ENCODE measurements at regions not wholly inside any gene's neighbourhood (a gene's known extent, or its start where the extent isn't known, plus 50 kb on each side); places are given as distances from the start of the nearest gene placed in this dataset.
A peak's percentile ranks its signal among the peaks of the same experiment; 100 is the strongest.

DNA sequence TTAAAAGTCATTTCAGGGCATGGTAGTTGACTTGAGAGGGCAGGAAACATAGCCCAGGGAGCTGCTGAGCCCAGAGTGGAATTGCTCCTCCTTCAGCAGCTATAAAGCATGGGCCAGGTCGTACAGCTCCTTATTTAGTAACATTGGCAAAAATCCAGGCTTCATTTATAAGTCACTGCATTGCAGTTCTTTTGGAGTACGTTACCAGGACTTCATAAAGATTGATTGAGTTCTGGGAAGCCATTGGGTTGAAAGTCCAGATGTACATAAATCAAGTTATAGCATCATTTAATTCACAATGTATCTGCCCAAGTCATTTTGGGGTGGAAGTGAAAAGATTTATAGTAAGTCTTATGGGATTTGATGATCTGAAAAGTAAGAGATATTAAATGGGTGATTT lies 53.0 kb upstream of the ANKEF1 start:
- DNase-seq = no peak

DNA sequence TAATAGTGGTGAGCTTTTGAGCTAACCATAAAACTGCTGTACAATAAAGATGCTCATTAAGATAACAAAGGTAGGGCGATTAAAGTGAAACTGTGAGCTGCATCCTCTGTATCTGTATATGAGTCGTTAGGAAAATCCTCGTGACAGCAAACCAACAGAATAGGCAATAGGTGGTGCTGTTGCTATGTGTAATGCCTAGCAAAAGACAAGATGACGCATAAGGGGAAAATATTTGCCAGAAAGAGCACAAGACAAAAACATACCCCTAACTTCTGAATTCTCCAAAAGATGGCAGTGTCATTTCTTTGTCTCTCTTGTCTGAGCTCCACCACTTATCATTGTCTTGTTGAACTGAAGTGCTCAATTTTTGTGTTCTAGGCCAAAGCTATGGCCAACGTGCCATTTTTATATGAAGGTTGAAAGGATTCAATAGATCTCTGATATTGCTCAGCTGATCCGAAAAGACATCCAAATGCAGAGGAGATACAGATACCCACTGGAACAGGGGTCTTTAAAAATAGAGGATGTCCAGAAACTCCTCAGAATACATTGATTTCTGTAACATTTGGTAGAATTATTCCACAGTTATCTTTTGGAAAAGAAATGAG lies 56.3 kb upstream of the ANKEF1 start:
- DNase-seq = peak; percentile 44

DNA sequence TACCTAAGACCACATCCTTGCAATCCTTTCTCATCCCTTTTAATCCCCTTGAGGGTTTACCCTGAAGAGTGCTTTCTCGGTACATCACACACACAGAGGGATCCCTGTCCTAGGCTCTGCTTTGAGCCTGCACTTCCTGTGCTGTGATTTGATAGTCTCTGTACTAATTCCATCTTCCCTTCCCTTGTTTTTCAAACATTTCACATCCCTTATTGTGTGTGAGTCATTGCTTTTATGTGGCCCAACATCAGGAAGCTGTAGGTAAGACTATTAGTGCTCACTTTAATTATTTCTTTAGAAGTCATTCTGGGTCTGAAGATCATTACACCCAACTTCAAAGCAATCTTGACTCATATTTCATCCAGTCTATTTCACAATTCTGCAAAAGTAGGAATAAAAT lies 57.2 kb upstream of the ANKEF1 start:
- DNase-seq = no peak

DNA sequence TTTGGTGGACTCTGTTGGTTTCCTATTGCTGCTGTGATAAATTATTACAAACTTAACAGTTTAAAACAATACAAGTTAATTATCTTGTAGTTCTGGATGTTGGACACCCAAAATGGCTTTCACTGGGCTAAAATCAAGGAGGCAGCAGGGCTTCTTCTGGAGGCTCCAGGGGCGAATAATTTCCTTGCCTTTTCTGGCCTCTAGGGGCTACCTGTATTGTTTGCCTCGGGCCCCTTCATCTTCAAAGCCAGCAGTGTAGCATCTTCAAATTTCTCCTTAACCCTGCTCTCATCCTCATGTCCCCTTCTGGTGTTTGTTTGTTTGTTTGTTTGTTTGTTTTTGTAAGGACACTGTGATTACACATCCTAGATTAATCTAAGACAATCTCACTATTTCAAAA lies 60.5 kb upstream of the ANKEF1 start:
- DNase-seq = no peak

DNA sequence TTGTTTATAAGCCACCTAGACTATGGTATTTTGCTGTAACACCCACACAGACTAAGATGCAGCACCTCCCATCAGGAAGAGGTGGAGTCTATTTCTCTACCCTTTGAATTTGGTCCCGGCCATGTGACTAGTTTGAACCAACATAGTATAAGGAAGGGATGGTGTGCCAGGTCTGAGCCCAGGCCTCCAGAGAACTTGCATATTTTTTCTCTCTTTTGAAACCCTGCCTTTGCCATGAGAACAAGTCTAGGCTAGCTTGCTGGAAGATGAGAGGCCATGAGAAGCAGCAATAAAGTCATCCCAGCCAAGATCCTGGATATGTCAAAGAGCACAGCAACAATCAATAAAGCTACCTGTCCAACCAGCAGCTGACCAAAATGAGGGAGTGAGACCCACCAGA lies 63.0 kb upstream of the ANKEF1 start:
- DNase-seq = no peak

DNA sequence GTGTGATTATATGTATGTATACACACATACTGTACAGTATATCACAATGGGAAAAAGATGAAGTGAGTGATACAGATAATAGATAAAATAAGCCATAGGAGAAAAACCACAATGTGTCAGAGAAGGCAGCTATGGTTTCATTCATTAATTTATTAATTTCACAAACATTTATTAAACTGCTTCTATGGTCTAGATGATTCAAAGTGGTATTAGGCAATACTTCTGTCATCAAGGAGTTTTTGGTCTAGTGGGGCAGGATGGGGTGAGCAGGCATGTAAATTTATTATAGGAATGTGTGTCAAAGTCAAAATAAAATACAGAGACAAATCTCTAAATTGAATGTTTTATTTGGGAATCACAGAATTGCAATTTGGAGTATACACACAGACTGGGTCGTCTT lies 65.2 kb upstream of the ANKEF1 start:
- no peak for DNase-seq

DNA sequence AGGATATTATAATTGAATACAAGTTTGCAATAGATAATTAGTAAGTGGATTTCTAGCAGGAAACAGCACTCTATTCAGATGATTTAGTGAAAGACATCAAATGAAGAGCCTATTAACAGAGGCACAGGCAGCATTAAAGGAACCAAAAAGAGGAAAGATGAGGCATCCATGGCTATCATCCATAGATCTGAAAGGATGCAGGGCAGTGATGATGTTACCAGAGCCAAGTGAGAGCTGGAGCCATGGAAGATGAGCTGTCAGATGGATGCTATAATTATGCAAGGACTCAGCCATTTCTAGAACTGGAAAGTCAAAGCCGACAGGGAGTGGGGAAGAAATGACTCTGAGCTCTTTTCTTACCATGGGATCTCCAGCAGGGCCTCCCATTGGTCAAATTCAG lies 66.8 kb upstream of the ANKEF1 start:
- DNase-seq = no peak

DNA sequence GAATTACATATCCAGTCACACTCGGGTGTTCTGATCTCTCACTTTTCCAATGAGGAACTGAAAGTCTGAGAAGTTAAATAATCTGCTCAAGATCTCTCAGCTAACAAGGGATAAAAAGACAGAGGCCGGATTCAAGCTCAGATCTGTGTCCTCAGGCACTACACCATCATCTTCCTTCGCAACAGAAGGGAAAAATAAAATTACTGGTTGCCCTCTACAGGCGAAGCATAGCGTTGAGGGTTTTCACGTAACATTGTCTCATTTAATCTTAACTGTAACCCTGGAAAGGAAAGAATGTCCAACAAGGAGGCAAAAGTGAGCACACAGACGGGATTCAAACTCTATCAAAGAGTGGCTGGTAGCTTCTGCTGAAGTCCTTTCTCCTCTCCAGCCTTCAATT lies 67.8 kb upstream of the ANKEF1 start:
- DNase-seq = no peak

DNA sequence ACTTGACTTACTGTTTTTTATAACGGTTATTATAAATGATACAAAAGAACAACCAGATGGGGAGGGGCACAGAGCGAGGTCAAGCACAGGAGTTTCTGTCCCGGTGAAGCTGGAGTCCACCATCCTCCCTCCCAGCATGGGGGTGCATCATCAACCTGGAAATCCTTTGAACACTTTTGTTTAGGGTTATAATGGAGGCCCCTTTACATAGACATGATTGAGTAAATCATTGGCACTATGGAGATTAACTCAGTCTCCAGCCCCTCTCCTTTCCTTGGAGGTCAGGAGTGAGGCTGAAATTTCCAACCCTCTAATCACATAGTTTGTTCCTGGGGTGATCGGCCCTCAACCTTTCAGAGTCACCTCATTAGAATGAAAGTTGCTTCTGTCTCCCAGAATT lies 71.8 kb upstream of the ANKEF1 start:
- DNase-seq = no peak

DNA sequence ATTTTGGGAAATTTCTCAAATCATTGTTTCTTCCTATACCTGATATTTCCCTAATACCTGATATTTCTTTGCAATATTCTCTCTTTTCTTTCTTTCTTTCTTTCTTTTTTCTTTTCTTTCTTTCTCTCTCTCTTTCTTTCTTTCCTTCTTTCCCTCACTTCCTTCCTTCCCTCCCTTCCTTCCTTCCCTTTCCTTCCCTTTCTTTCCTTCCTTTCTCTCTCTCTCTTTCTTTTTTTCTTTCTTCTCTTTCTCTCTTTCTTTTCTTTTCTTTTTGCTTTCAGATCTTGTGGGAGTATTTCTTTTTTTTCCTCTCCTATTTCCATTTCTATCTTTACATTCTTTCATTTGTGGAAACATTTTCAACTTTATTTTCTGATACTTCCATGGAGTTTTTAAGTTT lies 76.1 kb upstream of the ANKEF1 start:
- no peak for DNase-seq

DNA sequence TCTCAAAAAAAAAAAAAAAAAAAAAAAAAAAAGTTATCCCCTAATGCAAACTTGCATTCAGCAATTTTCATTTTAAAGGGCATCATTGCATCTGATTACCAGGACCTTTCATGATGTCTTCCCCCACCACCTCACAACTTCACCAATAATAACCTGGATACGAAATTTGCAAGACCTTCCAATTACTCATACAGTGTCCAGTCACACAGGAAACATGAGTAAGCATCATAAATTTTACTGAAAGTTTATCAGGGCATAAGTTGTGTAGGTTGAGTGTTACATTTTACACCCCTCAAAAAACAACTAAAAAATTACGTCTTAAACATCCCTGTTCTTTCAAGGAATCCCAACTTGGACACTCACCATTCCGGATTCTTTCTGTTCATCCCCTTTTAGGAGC lies 79.1 kb upstream of the ANKEF1 start:
- DNase-seq = no peak

DNA sequence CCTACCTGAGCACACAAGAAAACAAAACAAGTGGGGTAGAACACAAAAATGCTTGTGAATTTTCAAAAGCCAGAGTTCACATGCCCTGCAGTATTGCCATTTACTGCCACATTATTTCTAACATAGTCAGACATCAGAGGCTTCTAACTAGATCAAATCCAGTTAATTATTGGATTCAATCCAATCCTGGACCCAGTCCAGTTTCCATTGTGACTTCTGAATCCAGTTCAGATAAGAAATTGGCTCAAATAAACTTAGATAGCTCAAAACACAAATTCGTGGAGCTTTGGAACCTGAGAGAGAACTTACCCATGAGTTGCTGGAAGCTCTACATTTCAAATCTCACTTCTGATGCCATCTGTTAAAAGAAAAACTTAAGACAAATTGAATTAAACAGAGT lies 85.2 kb upstream of the ANKEF1 start:
- no peak for DNase-seq

DNA sequence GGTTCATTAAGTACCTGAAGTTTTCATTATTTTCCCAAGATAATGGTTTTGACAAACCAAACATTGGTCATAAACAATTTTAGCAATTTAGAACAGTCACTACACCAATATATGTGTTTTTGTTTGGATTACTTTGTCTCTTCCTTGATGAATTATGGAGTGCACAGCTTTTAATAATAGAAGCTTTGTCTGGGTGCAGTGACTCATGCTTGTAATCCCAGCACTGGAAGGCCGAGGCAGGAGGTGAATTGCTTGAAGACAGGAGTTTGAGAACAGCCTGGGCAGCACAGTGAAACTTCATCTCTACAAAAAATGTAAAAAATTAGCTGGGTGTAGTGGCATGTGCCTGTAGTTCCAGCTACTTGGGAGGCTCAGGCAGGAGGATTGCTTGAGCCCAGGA lies 89.4 kb upstream of the ANKEF1 start:
- DNase-seq = no peak

DNA sequence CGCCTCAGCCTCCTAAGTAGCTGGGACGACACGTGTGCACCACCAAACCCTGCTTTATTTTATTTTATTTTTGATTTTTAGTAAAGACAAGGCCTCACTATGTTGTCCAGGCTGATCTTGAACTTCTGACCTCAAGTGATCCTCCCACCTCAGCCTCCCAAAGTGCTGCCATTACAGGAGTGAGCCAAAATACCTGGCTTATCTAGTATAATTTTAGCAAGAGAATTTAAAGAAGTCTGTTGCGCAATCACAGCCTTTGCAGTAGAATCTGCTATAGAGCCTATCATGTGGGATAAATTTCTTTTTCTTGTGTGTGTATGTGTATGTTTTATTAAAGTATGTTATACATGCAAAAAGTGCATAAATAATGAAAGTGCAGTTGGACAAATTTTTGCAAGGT lies 92.1 kb upstream of the ANKEF1 start:
- DNase-seq = no peak

DNA sequence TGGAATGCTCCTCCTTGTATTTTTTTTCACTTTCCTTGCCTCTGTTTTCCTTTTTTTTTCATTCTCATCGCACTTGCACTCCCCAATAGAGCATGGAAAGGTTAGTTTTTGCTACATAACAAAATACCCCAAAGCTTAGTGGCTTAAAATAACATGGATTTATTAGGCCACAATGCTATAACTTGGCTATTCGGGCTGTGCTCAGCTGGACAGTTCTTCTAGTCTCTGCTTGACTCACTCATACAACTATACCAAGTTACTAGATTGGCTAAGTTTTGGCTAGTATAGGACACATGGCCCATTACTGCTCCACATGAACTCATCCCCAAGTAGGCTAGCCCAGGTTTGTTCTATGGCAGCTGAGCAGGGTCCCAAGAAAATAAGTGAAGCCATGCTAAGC lies 94.5 kb upstream of the ANKEF1 start:
- no peak for DNase-seq

DNA sequence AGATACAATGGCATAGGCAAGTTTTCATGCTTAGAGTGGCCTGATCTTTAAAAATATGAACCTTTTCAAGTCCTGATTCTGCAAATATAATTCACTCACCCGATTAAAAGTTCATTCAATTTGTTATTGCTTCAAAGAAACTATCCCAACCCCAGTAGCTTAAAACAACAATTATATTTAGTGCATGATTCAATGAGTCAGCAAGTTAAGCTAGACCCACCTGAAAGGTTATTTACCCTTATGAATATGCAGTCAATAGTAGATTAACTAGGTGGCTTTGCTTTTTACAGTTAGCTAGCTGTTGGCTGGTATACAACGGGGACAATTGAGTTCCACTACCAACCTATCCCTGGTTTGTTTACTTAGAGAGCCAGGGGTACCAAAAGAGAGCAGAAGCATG lies 95.6 kb upstream of the ANKEF1 start:
- no peak for DNase-seq

DNA sequence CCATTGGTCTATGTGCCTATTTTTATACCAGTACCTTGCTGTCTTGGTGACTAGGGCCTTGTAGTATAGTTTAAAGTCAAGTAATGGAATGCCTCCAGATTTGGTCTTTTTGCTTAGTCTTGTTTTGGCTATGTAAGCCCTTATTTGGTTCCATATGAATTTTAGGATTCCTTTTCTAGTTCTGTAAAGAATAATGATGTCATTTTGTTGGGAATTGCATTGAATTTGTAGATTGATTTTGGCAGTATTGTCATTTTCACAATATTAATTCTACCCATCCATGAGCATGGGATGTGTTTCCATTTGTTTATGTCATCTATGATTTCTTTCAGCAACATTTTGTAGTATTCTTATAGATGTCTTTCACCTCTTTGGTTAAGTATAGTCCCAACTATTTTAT lies 96.4 kb upstream of the PAK5 start:
- no peak for DNase-seq

DNA sequence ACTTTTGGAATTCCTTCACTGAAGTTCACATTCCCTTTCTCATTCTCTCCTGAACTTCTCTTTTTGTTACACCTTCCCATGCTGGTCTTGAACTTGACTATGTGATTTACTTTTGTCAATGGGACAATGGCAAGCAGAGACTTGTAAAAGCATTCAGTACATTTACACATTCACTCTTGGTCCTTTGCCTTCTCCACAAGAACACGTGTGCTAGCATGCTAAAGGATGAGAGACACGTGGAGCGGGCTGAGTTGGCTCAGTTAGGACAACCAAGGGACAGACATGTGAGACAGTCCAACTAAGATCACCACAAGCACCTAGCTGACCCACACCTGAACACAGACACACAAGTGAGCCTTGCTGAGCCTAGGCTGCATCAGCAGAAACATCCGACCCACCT lies 91.3 kb upstream of the PAK5 start:
- DNase-seq = no peak

DNA sequence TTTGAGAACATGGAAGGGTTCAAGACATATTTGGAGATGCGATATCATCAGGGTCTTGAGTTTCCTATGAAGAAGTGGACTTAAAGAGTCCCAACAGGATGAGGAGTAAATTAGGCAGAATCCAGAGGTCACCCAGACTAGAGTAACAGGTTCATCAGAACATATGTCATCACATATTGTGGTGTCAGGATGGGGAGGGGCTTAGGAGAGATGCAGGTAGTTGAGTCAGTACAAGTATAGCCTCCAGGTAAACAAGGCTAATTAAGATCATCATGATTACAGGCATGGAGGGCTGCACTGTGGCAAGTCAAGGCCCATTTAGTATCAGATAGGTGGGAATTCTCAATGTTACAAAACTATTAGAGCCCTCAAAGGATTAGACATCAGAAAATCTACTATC lies 90.1 kb upstream of the PAK5 start:
- no peak for DNase-seq

DNA sequence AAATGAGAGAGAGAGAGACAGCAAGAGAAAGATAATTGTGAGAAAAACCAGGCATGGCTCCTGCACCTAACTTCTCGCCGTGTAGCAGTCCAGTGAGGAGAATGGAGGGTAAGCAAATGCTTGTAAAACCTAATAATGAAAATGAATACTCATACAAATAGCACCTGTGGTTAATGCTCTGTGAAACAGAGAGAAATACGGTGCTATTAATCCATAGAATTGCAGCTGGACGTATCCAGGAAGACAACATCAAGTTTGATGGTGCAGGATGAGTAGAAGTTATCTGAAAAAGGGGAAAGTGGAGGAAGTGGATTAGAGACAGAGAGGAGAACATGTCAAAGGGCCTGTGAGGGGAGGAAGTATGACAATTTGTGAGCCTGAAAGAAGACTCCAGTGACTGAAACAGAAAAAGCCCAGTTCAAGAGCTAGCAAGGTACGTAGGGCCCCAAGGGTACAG lies 89.4 kb upstream of the PAK5 start:
- no peak for DNase-seq

DNA sequence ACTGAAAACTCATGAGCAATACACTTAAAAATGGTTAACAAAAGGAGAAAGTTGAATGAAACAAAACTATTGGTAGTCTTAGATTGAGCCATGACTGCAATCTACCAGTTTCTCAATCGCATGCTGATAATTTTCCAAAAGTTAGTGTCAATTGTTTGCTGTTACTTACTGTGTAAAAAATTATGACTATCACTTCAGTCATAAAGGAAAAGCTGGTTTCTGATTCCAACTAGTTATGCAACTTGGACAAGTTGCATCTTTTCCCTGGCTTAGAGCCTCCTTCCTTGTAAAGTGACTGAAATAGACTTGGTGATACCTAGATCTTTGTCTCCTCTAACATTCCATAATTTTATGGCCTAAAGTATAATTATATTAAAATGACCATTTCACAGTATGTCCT lies 88.3 kb upstream of the PAK5 start:
- DNase-seq = no peak

DNA sequence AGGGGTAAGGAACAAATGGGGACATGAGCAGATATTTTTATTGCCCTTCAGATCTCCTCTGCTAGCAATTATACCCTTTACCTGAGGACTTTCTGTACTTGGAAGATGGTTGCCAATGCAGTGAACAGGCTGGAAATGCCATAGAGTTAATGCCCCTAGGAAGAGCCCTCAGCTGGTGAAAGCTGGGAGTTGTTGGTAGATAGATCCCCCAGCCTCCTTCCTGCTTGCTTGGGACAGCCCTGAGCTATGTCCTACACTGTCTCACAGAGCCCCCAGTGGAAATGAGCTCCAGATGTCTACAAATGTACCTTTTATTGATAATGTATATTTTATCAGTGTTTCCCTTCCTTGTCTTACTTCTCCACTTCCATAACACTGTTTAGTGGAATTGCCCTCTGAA lies 87.6 kb upstream of the PAK5 start:
- no peak for DNase-seq

DNA sequence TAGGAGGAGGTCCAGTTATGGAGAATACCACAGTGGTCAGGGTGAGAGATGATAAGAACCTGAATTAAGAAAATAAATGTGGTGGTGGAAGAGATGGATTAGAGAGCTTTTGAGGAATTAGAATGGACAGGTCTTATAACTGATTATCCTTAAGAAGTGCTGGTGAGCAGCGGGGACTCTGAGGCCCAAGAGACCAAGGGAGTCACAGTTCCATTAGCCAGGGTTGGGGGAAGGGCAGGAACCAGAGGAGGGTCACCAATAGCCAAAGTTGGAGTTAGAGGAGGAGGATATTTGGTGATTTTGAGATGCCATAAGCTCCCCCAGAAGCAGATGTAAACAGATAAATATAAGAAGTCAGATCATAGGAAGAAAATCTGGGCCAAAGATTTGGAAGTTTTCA lies 87.1 kb upstream of the PAK5 start:
- no peak for DNase-seq

DNA sequence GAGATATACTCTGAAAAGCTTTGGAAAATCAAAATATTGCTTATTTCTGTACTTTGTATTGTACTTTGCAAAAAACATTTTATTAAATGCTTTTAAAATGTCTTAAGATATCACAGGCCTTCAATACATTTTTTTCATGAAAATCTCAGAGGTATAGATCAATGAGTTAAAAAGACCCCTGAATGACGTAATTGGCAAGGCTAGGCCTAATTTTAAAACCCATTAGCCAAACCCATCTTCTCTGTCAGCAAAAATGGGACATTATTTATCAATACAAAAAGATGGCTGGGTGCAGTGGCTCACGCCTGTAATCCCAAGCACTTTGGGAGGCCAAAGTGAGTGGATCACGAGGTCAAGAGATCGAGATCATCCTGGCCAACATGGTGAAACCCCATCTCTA lies 84.8 kb upstream of the PAK5 start:
- no peak for DNase-seq

DNA sequence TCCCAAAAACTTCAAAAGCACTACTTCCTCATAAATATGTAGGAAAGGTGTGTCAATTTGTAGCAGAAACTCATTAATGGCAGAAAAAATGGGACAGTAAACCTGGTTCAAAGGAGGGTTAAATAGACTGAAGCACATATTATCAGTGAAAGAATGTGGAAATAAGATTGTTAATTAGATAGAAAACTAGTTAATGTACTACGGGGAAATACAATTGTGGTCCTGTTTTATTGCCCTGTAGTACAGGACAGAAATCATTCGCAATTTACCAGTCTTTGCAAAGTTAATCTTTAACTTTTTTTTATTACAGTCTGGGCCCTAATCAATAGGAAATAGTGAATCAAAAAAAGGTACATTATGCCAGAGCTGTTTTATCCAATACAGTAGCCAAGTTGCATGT lies 82.0 kb upstream of the PAK5 start:
- DNase-seq = no peak

Measured in stimulated activated CD4-positive, alpha-beta T cell treated with anti-CD3 and anti-CD28 coated beads, Interleukin-4, amount 100 ng/mL, for 24 hours (primary cell).